ENCODE measurements at regions not wholly inside any gene's neighbourhood (a gene's known extent, or its start where the extent isn't known, plus 50 kb on each side); places are given as distances from the start of the nearest gene placed in this dataset.
"Not testable (repeated sequence)": the region's sequence is repeated elsewhere in the genome, so short reads cannot be mapped to it uniquely, and the experiment has no call there.

DNA sequence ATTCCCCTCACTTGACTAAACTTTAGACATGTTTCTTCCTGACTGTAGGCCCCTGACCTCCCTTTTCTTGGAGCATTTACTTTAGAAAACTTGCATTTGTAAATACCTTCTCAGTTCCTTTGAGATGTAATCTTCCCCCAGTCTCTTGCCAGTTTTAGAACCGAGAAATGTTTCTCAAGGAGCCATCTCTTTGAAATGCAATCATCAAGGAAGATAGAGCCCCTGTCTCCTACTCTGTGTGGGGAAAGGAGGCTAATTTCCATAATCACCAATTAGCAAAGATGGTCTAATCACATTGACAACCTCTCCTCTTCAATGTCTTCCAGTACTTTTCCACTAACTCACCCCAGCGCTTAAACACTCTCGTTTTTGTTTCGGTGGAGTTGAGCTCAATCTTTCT, 70.0 kb upstream of the SMIM30 start:
- TF ChIP-seq, protein P1, sequence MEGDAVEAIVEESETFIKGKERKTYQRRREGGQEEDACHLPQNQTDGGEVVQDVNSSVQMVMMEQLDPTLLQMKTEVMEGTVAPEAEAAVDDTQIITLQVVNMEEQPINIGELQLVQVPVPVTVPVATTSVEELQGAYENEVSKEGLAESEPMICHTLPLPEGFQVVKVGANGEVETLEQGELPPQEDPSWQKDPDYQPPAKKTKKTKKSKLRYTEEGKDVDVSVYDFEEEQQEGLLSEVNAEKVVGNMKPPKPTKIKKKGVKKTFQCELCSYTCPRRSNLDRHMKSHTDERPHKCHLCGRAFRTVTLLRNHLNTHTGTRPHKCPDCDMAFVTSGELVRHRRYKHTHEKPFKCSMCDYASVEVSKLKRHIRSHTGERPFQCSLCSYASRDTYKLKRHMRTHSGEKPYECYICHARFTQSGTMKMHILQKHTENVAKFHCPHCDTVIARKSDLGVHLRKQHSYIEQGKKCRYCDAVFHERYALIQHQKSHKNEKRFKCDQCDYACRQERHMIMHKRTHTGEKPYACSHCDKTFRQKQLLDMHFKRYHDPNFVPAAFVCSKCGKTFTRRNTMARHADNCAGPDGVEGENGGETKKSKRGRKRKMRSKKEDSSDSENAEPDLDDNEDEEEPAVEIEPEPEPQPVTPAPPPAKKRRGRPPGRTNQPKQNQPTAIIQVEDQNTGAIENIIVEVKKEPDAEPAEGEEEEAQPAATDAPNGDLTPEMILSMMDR (conservative IDR thresholded peaks at IDR 0.05; ENCODE audit: low read depth, low read length) = no peak
- H3K4me3 ChIP-seq (ENCODE audit: low read depth, low read length) = no peak overlapping the region
- DNase-seq (ENCODE audit: low read depth) = no peak

DNA sequence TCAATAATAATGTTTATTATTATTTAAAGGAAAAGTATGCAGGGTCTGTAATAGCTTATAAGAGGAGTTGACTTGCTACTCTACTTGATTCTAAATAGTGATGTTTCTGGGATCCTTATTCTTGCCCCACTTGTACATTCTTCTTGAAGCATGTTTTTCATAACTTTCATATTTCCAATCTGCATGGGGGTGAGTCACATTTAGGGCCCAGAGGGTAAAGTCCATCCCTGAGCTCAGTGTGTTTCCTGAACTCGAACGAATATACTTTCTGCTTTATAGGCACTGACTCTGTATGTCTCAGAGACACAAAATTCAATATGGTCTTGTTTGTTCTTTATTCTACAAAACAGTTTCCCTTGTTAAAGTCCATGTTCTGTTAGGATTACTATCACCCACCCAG, 61.0 kb upstream of the SMIM30 start:
- TF ChIP-seq, protein P1 (conservative IDR thresholded peaks at IDR 0.05; ENCODE audit: low read depth, low read length) = no peak
- DNase-seq (ENCODE audit: low read depth) = peak; percentile 46
- H3K4me3 ChIP-seq (ENCODE audit: low read depth, low read length) = no peak overlapping the region

DNA sequence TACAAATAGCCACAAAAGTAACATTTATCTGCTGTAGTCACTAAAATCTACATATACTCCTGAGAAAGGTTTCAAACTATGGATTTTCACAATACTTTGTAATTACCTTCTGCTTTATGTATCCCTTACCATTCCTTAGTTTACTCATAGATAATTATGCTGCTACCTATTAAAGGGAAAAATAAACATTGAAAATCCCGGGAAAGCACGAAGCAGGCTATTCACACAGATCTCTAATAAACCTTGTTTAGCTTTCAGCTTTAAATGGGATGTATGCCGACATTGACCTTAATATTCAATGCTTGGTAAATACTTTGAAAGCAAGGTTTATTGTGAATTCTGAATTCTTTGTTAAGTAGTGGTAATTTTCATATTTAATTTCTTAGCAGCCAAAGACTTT, 58.5 kb upstream of the SMIM30 start:
- no peak for DNase-seq (ENCODE audit: low read depth)
- TF ChIP-seq, protein P1 (conservative IDR thresholded peaks at IDR 0.05; ENCODE audit: low read depth, low read length) = no peak
- H3K4me3 ChIP-seq (ENCODE audit: low read depth, low read length) = no peak overlapping the region

DNA sequence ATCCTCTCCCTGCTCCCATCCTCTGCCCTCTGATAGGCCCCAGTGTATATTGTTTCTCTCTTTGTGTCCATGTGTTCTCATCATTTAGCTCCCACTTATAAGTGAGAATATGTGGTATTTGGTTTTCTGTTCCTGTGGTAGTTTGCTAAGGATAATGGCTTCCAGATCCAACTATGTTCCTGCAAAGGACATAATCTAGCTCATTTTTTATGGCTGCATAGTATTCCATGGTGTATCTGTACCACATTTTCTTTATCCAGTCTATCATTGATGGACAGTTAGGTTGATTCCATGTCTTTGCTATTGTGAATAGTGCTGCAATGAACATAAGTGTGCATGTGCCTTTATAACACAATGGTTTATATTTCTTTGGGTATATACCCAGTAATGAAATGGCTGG, 57.8 kb upstream of the SMIM30 start:
- not testable (repeated sequence) for H3K4me3 ChIP-seq (ENCODE audit: low read depth, low read length); DNase-seq (ENCODE audit: low read depth)

DNA sequence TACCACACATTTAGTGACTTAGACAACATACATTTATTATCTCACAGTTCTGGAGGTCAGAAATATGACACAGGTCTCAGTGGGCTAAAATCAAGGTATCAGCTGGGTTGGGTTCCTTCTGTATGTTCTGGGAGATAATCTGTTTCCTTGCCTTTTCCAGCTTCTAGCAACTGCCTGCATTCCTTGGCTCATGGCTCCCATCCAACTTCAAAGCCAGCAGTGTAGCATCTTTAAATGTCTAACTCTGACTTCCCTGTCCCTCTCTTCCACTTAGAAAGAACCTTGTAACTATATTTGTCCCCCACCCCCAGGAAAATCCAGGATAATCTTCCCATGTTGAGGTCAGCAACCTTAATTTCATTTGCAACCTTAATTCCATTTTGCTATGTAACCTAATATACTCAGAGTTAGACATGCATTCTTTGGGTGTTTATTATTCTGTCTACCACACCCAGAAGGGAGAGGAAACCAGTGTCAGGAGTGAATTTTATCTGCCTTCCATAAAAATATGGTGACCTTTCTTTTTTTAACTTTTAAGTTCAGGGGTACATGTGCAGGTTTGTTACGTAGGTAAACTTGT, 57.3 kb upstream of the SMIM30 start:
- peak; percentile 28 for DNase-seq (ENCODE audit: low read depth)
- H3K4me3 ChIP-seq (ENCODE audit: low read depth, low read length) = no peak overlapping the region
- TF ChIP-seq, protein P1 (conservative IDR thresholded peaks at IDR 0.05; ENCODE audit: low read depth, low read length) = no peak

DNA sequence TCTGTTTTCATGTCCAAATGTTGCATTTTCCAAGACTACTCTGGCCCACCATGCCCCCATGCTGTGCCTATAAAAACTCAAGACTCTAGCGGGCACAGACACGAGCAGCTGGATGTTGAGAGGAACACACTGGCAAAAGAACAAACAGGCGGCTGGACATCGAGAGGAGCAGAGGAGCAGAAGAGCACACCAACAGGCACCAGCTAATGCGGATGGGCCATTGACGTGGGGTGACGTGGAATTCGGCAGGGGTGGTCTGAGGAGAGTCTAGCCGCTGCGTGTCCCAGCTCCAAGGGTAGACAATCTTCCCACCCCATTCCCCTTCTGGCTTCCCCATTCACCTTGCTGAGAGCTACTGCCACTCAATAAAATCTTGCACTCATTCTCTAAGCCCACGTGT, 54.4 kb upstream of the SMIM30 start:
- TF ChIP-seq, protein P1 (conservative IDR thresholded peaks at IDR 0.05; ENCODE audit: low read depth, low read length) = no peak
- no peak for DNase-seq (ENCODE audit: low read depth)
- H3K4me3 ChIP-seq (ENCODE audit: low read depth, low read length) = no peak overlapping the region

DNA sequence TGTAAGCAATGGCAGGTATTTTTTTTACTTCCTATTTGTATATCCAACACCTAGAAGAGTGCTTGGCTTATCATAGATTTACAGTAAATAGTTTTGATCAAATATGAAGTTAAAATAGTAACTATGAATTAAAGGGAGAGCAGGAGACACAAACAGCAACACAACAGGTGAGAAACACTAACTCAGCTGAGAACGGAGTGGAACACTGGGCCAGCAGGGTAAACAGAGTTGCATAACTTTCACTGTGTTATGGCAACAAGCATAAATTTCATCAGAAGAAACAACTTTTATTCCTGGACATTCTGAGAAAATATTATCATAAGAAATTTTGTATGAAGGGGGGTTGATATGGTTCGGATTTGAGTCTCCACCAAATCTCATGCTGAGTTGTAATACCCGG, 52.2 kb upstream of the SMIM30 start:
- no peak for DNase-seq (ENCODE audit: low read depth)
- TF ChIP-seq, protein P1 (conservative IDR thresholded peaks at IDR 0.05; ENCODE audit: low read depth, low read length) = no peak
- H3K4me3 ChIP-seq (ENCODE audit: low read depth, low read length) = no peak overlapping the region

Measured in choroid plexus epithelial cell (primary cell).